ENCODE measurements at regions not wholly inside any gene's neighbourhood (a gene's known extent, or its start where the extent isn't known, plus 50 kb on each side); places are given as distances from the start of the nearest gene placed in this dataset.
"Not testable (repeated sequence)": the region's sequence is repeated elsewhere in the genome, so short reads cannot be mapped to it uniquely, and the experiment has no call there.

DNA sequence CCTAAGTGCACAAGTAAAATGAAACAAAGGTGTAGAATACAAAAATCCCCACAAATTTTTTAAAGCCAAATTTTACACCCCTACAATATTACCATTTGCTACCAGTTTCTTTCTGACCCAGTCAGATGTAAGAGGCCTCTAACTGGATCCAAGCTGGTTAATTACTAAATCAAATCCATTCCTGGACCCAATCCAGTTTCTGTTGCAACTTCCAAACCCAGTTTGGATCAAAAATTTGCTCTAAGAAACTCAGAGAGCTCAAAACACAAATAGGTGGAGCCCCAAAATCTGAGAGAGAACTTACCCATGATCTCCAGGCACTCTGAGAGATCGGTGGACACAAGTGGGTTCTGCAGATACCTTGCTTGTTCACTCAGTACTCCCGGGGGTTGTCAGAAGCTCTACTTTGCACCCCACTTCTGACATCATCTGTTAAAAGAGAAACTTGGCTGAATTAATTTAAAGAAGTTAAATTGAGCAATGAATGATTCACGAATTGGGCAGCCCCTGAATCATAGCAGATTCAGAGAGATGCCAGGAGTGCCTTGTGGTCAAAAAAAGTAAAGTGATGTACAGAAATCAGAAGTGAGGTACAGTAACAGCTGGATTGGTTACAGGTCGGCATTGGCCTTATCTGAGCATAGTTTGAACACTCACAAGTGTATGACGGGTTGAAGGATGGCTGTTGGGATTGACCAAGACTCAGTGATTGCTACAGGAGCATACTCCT is 448.0 kb downstream of the KCNT2 start:
- DNase-seq (ENCODE audit: low spot score): no peak

DNA sequence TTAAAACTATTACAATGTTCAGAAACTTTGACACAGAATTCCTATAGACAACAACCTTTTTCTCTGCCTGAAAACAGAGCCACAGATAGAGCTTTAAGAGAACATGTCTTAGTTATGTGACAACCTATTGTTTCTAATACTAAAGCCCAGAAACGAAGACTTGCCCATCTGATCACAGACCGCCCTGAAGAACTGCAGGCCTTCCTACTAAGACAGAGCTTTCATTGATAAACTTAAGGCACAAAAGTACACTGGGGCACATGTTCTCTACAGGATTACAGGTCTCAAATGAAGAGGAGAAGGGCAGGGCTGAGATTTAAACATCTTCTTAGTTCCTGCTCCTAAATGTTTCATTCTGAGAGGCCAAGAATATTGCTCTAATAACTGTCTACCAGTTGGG is 452.7 kb downstream of the KCNT2 start:
- DNase-seq (ENCODE audit: low spot score): no peak

DNA sequence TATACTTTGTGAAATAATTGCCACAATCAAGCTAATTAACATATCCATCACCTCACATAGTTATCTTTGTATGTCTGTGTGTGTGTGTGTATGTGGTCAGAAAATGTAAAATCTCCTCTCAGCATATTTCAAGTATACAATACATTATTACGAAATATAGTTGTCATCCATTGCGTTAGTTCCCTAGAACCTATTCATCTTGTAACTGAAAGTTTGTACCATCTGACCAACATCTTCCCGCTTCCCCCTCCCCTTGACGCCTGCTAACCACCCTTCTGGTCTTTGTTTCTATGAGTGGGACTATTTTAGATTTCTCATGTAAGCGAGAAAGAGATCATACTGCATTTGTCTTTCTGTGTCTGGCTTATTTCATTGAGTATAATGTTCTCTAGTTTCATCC is 455.3 kb downstream of the KCNT2 start:
- DNase-seq (ENCODE audit: low spot score): no peak

DNA sequence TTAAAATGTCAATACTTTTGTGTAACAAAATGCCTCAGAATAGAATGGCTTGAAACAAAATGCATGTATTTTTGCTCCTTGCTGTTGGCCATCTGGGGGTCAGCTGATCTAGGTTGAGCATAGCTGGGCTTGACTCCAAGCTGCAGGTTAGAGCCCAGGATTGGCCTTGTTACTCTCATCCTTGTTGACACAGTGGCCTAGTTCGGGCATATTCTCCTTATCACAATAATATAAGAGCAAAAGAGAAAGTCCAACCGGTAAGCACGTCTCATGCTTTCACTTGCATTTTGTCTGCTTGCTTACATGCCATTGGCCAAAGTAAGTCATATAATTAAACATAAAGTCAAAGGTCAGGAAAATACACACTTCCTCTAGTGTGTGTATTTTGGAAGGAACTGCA is 456.2 kb downstream of the KCNT2 start:
- no peak for DNase-seq (ENCODE audit: low spot score)

DNA sequence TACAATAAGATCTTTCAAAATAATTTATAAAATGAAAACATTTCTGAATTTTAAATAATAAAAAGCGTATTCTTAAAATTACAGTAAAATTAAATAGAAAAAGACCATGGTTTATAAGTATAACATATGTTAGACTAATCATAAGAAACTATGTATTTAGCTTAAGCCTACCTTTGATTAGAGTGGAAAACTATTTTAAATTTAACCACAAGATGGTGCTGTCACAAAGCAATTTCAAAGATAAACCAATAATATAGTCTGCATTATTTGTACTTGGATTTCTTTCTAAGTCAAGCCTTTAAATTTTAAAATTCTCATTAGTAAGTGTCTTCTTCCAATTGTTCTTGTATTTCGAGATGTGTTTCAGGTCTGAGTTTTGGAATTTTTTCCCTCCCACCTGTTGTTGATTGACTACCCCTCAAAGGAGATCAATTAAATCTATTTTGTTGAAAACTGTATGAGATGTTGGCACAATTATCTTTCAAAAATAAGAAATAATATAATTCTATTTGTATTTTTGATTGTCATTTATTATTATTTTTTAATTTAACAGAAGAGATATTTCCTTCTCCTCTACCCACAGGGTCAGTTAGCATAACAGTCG is 459.8 kb downstream of the KCNT2 start:
- peak; percentile 31 for DNase-seq (ENCODE audit: low spot score)

DNA sequence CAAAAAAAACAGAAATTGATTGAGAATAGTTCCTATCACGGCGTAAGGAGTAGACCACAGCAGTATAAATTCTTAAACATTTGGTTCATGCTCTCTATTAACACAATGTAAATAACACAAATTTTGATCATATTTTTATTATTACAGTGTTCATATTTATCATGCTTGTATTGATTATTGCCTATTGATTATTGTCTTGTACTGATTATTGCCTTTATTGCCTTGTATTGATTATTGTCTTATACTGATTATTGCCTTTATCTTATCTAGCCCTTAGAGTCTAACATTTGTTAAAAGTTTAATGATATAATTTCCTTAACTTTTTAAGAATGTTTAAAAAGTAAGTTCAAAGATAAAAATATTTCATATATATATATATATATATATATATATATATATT is 460.7 kb downstream of the KCNT2 start:
- DNase-seq (ENCODE audit: low spot score): no peak

DNA sequence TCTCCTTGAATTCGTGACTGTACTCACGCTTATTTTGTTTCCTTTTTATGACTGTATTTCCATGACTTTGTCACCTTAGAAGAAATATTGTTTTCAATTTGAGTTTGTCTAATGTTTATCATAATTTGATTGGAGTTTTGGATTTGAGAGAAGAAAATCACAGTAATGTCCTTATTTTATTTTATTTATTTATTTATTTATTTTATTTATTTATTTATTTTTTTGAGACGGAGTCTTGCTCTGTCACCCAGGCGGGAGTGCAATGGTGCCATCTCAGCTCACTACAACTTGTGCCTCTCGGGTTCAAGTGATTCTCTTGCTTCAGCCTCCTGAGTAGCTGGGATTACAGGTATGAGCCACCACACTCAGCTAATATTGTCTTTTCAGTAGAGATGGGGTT is 463.1 kb downstream of the KCNT2 start:
- not testable (repeated sequence) for DNase-seq (ENCODE audit: low spot score)

DNA sequence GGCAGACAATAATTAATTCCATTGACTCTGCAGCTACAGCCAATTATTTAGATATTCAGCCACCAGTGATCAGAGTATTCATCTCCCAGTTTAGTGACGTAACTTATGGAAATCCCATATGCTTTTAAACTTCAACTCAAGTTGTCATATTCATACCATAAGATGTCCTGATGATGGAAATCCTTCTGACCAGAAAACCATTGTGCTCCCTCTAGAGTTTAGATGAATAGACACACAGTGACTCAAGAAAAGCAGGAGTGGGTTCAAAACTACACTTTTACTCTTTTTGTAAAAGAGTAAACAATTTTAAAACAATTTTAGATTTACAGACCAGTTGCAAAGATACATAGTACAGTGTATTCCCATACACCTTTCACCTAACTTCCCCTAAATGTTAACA is 463.7 kb downstream of the KCNT2 start:
- DNase-seq (ENCODE audit: low spot score): no peak

DNA sequence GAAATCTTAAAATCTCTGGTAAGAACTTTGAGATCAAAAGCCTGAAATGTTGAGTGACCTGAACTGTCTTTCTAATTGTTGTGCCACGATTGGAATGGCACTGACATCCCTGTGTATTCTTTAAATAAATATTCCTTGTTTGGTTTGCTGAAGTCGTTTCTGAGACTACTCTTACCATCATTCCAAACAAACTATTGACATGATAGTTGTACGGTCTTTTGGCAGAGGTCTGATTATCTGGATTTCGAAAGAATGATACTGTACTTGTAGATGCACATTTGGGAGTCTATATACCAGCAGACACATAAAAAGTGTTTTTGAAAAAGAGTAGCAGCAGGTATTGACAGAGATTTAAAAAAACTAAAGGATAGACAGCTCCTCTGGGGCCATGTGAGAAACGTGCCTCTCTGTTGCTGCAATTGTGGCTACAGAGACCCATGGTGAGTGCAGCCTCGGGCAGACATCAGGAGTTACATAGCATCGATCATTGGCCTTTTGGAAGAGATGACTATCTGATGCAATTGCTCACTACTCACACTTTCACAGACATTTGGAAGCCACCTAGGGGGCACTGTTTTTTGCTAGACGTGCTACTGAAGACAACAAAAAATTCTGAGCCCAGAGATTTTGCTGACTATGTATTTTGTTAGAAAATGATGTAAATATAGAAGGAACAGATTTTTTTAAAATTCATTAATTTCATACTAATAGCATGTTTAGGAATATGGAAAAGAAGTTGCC is 464.5 kb downstream of the KCNT2 start:
- DNase-seq (ENCODE audit: low spot score): peak; percentile 35

DNA sequence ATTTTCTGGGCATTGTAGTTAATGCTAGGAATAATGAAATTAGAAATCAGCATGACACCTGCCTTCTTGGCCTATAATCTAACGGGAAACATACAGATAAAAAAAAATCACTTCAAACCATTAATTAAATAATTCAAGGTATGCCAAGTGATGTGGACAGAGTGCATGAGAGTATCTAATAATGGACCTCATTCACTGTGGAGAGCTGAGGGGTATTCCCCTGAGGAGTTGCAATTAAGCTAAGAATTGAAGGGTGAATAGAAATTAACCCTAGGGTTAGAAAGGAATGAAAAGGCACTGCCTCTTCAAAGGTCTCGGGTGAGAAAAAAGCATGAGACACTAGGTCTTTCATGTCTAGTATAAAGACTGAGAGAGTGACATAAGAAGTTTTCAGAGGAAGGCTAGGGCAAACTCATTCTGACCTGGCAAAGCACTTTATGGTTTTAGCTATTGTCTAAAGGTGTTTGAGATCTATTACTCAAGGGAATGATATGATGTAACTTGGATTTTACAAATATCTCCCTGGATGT is 466.1 kb downstream of the KCNT2 start:
- no peak for DNase-seq (ENCODE audit: low spot score)

DNA sequence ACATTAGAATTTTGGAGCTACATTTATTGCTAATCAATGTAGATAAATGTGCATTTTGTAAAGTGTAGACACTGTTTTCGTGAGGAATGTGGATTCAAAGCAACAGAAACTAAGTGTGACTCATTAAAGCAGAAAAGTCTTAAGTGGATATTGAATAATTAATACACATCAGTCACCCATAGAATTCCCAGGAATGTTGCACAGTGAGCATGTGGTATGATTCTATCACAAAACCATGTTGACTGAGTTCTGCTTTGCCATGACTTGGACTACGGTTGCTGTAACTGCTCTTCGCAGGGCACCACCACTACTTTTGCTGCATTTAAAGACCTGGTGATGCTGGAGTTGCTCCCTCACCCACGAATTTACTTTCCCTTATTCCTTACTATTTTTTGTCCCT is 471.8 kb downstream of the KCNT2 start:
- no peak for DNase-seq (ENCODE audit: low spot score)

DNA sequence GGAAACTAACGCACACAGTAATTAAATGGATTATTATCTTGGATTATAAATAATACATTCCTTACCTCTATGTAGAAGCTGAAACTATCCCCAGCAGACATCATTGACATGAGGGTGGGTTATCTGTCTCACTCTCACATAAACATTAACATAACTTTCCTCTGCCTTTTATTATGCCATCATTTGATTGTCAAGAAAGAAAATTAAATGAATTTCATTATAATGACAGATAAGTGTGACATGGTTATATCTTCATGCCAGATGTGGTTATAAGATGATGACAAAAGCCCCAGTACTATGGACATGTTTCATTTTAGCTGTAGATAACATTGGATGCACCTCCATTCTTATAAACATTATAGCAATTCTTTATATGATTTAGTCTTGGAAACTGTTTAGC is 476.5 kb downstream of the KCNT2 start:
- no peak for DNase-seq (ENCODE audit: low spot score)

DNA sequence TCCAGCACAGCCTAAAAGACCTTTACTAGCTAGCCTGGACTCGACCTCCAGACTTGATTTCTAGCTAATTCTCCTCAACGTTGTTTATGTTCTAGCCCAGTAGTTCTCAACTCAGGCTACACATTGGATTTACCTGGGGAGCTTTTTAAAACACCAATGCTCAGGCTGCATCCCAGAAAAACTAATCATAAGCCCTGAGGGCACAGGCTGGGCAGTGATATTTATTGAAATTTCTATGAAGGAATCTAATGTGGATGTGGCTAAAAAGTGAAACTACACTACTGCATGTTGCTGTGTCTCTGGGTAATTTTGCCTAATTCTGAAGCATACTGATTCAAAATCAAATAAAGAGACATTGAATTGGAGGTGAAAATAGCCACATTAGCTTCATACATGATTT is 479.4 kb downstream of the KCNT2 start:
- no peak for DNase-seq (ENCODE audit: low spot score)

DNA sequence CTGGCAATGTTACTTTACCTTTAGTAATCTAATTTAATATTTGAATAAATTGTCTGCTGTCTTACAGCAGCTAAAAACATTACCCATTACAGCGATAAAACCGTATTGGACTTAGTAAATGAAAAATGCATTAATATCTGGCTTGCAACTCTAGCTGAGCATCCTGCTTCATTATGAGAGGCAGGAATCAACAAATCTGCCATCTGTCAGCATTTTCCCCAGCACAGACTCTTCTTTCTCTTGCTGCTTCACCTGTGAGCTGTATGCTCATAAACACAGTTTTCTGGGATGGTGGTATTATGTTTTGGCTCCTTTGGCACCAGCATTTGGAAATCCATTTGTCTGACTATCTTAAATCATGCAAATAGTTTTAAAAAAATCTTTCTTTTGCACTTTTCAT is 487.1 kb downstream of the KCNT2 start:
- DNase-seq (ENCODE audit: low spot score): no peak

DNA sequence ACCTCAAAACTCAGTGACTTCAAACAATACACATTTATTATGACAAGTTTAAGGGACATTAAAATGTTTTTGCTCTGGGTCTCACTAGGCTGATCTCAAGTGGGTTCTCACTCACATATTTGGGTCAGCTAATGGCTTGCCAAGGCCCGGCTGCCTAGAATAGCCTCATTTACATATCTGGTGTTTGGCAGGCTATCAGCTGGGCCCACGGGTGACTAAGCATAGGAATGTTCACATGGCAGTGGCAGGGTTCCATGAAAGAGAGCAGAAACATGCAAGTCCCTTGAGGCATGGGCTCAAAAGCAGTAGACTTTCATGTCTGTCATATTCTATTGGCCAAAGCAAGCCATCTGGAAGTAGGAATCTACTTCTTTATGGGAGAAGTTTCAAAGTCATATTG is 492.6 kb downstream of the KCNT2 start:
- no peak for DNase-seq (ENCODE audit: low spot score)

DNA sequence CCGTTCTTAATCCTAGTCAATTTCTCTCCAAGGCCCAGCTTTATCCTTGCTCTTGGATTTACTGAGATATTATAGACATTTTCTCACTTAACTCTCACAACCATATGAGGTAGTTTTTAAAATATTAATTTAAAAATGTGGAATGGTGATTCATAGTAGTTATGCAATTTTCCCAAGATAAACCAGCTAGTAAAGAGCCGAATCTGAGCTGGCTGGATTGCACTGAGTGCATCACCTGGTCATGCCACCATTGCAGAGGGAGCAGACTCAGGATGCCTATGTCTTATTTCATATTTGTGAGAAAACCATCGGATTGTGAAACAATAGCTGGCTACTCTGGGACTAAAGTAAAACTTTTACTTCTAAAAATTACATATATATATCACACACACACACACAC is 494.0 kb downstream of the KCNT2 start:
- no peak for DNase-seq (ENCODE audit: low spot score)

DNA sequence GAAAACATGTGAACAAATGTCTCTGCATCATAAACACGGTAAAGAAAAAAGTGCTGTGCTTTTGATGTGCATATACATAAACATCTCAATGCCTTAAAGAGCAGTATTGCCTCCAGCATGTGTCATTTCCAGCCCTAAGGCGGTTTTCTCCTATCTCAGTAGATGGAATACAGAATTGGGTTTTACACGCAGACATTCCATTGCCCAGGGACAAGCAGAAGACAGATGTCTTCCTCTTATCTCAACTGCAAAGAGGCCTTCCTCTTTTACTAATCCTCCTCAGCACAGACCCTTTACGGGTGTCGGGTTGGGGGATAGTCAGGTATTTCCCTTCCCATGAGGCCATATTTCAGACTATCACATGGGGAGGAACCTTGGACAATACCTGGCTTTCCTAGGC is 499.2 kb downstream of the KCNT2 start:
- DNase-seq (ENCODE audit: low spot score): not testable (repeated sequence)

DNA sequence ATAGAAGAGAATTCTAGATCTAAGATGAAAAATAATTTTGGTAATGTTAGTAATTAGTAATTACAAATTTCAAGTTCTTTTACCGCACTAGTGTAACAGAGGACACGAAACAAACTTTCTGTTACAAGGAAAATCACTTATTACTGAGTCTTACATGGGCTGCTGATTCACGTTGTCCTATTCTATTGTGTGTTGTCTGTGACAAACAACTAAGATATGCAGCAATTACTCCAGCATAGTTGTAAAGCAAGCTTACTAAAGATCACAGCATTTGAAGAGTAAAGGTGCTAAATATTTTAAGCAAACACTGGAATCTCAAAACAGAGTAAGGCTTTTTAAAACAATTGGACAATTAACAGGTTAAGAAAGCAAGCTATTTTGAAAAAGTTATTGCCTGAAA is 502.3 kb downstream of the KCNT2 start:
- DNase-seq (ENCODE audit: low spot score): no peak

DNA sequence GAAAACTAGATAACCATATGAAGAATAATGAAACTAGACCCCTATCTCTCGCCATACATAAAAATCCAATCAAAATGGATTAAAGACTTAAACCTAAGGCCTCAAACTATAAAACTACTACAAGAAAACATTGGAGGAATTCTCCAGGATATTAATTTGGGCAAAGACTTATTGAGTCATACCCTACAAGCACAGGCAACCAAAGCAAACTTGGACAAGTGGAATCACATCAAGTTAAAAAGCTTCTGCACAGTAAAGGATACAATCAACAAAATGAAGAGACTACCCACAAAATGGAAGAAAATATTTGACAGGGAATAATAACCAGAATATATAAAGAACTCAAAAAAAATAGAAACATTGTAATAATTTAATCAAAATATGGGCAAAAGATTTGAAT is 505.4 kb downstream of the KCNT2 start:
- no peak for DNase-seq (ENCODE audit: low spot score)

DNA sequence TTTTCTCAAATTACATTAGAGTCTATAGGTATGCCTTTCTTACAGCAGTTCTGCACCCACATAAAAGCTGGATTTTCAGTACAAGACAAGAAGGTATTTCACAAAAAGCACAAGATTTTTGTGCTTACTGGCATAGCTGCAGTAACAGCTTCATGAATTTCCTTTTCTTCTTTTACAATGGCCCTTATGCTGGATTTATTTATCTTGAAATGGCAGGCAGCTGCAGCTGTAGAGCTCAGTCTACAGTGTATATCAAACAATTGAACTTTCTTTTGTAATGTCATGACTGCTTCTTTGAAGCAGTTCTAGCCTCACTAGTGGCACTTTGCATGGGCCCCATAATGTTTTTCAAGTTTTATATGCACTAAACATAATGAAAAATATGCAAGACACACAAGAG is 510.2 kb downstream of the KCNT2 start:
- no peak for DNase-seq (ENCODE audit: low spot score)

DNA sequence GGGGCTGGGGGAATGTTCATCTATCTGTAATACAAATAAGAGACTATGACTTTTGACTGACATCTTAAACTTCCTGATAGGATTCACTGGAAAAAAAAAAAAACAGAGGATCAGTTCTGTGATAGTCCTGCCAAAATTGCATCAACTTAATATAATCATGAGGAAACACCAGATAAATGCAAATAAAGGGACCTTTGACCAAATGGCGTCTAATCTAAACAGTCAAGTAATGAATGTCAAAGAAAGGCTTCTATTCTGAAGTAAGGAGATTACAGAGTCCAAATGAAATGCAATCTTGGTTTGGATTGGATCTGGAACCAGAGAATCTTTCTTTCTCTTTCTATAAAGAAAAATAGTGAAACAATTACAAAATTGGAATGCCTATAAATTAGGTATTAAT is 513.4 kb downstream of the KCNT2 start:
- DNase-seq (ENCODE audit: low spot score): no peak

DNA sequence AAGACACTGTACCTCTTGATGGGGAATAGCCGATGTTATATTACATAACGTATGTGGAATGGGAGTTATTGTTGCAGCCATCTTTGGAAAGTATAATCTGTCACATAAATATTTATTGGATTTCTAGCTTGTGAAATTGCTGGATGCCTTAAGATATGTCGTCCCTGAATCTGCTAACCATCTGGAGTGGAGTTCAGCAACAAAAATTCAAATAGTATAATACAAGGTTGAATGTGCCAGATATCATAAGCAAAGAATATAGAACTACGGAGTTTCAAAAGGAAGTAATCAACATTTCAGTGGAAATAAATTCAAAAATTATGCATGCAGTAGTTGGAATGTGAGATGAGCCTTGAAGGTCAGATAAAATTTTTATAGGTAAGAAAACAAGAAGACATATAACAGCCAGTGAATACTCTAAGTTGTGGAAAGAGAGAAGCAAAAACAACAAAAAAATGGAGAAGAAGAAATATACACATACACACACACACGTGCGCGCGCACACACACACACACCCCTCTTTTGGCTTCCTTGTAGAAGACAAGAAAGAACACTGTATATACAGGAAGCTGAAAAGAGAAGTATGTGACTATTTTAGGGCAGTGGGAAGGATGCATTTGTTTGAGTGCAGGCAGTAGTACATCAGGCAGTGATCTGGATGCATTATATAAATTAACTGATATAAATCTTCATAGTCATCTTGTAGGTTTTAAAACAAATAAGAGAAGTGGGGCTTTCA is 516.7 kb downstream of the KCNT2 start:
- DNase-seq (ENCODE audit: low spot score): no peak

Measured in SK-N-DZ (cell line).